Breast epithelium (tissue), 4 donors: ENCODE measurements at regions not wholly inside any gene's neighbourhood (a gene's known extent, or its start where the extent isn't known, plus 50 kb on each side); places are given as distances from the start of the nearest gene placed in this dataset.

ENCODE experiments used
- DNase-seq, 2 donors: peaks; one replicate each; pipeline ENCODE4 v3.0.0-alpha.2; 2019; ENCODE audit warnings: low spot score in 2 of 2
- H3K27ac ChIP-seq, 2 donors: fragments of 200-600 bp; sonication (generic) in 1 of 2; one replicate each; pipeline ENCODE4 v1.5.1; 2016 to 2019; ENCODE audit warnings: mild to moderate bottlenecking in 1 of 2
- H3K27me3 ChIP-seq, 2 donors: fragments of 200-600 bp; sonication (generic) in 1 of 2; one replicate each; pipeline versions ENCODE4 v1.5.1 to v1.6.0; 2017 to 2019; ENCODE audit warnings: control low read depth in 1 of 2, mild to moderate bottlenecking in 1 of 2
- H3K36me3 ChIP-seq: fragments of 200-600 bp; one replicate; pipeline ENCODE4 v1.5.1; 2019
- H3K4me1 ChIP-seq, 2 donors: fragments of 200-600 bp; sonication (generic); one replicate each; pipeline ENCODE4 v1.5.1; 2016 to 2019; ENCODE audit warnings: control low read depth in 1 of 2
- H3K4me3 ChIP-seq, 3 donors: fragments of 200-600 bp; sonication (generic); 1 replicate in 2 of 3; 2 replicates in 1 of 3; pipeline ENCODE4 v1.5.1; 2016 to 2019; ENCODE audit warnings: mild to moderate bottlenecking in 3 of 3, moderate library complexity in 2 of 3
- H3K9me3 ChIP-seq, 2 donors: fragments of 200-600 bp; sonication (generic) in 1 of 2; one replicate each; pipeline ENCODE4 v1.5.1; 2016 to 2019; ENCODE audit warnings: control low read depth in 1 of 2
- POLR2A ChIP-seq: fragments of 450-650 bp; IDR thresholded peaks from one replicate; pipeline ENCODE4 v1.6.1; 2016; ENCODE audit warnings: antibody characterized with exemption, mild to moderate bottlenecking, moderate library complexity
- POLR2AphosphoS5 ChIP-seq, 3 donors: sonication (generic); formaldehyde crosslinking; IDR thresholded peaks; one replicate each; pipeline ENCODE4 v1.6.1; 2017; ENCODE audit warnings: antibody characterized with exemption in 3 of 3
- intact Hi-C: fragments of 100-400 bp; cut with DNase I; formaldehyde crosslinking; loops from one replicate; pipeline ENCODE4 v1.15.1; 2023; ENCODE audit warnings: low total_unique reads
- TF ChIP-seq, protein P1 (sequence below), 3 donors: fragments of 450-650 bp; IDR thresholded peaks; one replicate each; pipeline ENCODE4 v1.5.1; 2016 to 2017; ENCODE audit warnings: antibody characterized with exemption in 3 of 3, mild to moderate bottlenecking in 3 of 3, moderate library complexity in 3 of 3

DNA sequence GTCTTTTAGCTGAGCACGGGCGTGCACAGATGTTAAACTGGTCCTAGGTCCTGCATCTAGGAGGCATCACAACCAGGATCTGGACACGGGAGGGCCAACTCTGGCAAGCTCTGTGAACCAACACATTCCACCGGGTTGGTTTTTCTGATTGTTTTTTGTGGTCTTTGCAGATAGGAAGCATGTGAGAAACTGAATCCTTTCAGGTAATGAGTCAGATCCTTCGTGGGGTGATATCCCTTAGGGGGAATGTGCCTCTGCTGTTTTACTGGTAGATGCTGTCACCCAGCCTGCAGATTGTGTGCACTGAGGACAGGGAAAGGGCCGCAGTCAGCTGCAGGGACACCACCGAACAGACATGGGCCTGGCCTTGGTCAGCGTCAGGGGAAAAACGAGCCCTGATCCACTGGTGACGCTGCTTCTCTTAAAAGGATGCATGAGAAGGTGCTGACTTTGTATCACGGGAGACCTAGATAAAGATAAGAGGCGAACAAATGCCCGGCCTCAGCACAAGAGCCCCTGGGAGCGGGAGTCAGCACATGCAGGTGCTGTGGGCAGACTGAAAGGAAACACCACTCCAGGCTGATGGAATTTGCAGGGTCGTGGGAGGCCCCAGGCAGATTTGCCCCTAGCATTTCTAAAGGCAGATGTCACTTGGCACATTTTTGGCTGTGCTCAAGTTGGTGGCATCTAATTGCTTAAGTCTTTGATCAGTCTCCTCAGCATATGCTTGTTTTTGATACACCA lies 51.1 kb downstream of the DOP1B start:
- intact Hi-C loops = no loop called here
- no peak for DNase-seq
- no peak for TF ChIP-seq POLR2A
- no peaks in the 10 kb centered on the region for H3K36me3 ChIP-seq
- no peaks in the 10 kb centered on the region for H3K9me3 ChIP-seq
- H3K4me1 ChIP-seq = no peaks in the 10 kb centered on the region
- no peaks in the 10 kb centered on the region for H3K27me3 ChIP-seq
- H3K27ac ChIP-seq = no peak overlapping the region
- H3K4me3 ChIP-seq = no peak overlapping the region

DNA sequence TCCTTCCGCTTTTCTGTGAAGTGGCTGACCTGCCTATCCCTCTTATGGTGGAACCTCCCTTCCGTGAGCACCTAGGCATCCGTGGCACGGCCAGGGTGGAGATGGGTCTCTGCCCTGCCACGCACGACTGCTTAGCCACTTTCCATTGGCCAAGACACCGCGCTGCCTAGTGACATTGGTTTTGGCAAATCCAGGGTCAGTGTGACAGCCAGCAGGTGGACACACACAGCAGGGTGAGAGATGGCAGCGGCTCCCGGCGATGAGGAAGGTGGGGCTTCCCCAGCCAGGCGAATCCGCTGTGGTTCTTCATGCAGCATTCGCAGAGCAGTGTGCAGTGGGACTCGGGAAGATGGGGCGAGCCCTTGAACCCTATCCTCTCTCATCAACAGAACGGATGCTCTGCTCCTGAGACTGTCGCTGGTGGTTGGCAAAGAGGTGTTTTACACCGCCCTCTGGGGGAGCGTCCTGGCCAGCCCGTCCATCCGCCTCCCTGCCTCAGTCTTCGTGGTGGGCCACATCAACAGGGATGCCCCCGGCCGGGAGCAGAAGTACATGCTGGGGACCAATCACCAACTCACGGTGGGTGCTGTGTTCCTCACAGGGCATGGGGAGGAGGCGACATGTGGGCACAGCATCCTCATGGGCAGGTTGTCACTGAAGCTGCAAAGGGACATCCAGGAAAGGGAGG lies 51.8 kb downstream of the DOP1B start:
- intact Hi-C loops = no loop called here
- no peaks in the 10 kb centered on the region for H3K36me3 ChIP-seq
- no peaks in the 10 kb centered on the region for H3K27me3 ChIP-seq
- no peak for DNase-seq
- no peak overlapping the region for H3K4me3 ChIP-seq
- no peaks in the 10 kb centered on the region for H3K4me1 ChIP-seq
- TF ChIP-seq, protein P1, sequence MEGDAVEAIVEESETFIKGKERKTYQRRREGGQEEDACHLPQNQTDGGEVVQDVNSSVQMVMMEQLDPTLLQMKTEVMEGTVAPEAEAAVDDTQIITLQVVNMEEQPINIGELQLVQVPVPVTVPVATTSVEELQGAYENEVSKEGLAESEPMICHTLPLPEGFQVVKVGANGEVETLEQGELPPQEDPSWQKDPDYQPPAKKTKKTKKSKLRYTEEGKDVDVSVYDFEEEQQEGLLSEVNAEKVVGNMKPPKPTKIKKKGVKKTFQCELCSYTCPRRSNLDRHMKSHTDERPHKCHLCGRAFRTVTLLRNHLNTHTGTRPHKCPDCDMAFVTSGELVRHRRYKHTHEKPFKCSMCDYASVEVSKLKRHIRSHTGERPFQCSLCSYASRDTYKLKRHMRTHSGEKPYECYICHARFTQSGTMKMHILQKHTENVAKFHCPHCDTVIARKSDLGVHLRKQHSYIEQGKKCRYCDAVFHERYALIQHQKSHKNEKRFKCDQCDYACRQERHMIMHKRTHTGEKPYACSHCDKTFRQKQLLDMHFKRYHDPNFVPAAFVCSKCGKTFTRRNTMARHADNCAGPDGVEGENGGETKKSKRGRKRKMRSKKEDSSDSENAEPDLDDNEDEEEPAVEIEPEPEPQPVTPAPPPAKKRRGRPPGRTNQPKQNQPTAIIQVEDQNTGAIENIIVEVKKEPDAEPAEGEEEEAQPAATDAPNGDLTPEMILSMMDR (IDR thresholded peaks at IDR 0.05) = no peak
- TF ChIP-seq POLR2A = no peak
- no peak for TF ChIP-seq POLR2AphosphoS5 (IDR thresholded peaks at IDR 0.05)
- H3K27ac ChIP-seq = no peak overlapping the region
- H3K9me3 ChIP-seq = no peaks in the 10 kb centered on the region

DNA sequence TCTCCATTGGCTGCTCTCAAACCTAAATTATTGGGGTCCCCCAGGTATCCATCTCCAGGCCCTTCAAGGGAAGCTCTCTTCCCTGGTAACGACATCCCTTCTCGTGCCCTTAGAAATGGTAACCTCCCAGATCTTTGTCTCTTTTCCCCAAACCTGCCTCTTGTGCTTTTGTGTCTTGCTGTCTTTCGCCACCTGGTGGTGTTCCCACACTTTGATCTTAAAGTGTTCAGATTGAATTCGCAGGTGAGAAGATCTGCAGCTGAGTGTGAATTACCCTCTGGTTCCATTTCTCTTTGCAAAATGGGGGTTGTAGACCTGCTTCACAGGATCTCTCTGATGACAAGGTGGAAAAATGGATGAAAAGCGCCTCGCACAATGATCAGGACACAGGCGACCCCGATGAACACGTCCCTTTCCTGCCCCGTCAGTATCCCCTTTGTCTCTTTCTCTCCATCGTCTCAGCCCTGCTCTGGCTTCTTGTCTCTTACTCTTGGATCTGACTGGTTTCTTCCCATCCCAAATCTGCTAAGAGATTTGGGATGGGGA lies 53.1 kb downstream of the DOP1B start:
- intact Hi-C loops = no loop called here
- Histone ChIP-seq H3K27me3 (no peaks in the 10 kb centered on the region), H3K4me3 (no peak overlapping the region), H3K27ac (no peak overlapping the region), H3K4me1 (no peaks in the 10 kb centered on the region), H3K36me3 (no peaks in the 10 kb centered on the region), H3K9me3 (no peaks in the 10 kb centered on the region)
- TF ChIP-seq, protein P1 (IDR thresholded peaks at IDR 0.05) = peak; percentile 51 to 70 (median 63)
- TF ChIP-seq POLR2A = no peak
- DNase-seq = no peak

DNA sequence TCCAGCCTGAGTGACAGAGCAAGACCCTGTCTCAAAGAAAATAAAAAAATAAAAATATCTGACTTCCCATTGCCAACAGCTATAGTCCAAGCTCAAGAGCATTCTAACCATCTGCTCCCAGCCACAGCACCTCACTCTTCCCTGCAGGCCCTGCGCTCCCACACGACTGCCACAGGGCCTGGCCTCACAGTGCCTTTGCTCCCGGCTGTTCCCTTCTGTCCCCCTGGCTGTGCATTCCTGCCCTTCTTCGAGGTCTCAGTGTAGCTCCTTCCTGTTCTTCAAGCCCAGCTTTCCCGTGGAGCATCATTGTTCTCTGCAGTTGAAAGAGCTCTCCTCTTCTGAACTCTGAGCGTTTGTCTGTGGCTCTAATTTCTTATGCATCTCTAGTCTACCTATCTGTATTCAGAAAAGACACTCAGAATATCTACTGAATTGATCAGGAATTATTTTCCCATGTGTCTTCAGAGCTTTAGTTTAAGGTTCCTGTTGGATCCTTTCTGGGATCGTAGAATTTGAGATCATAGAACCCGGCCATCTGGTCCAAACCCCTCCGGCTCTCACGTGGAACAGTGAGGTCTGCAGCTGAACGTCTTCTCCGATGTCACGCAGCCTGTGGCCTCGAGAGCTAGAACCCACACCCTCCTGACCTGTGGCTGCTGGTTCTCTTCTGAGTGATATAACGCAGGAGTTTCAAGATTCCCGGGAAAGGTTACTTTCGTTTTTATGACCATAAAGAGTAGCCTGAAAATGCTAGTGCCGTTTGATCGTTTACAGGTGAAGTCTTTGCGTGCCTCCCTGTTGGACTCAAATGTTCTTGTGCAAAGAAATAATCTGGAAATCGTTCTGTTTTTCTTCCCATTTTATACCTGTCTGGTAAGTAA lies 54.4 kb downstream of the DOP1B start:
- Histone ChIP-seq H3K9me3 (no peaks in the 10 kb centered on the region), H3K4me1 (no peaks in the 10 kb centered on the region), H3K27me3 (no peaks in the 10 kb centered on the region), H3K27ac (no peak overlapping the region), H3K4me3 (no peak overlapping the region), H3K36me3 (no peaks in the 10 kb centered on the region)
- TF ChIP-seq POLR2AphosphoS5 (IDR thresholded peaks at IDR 0.05) (no peak), POLR2A (no peak)
- TF ChIP-seq, protein P1 (IDR thresholded peaks at IDR 0.05) = no peak
- no peak for DNase-seq
- intact Hi-C loops = no loop called here

DNA sequence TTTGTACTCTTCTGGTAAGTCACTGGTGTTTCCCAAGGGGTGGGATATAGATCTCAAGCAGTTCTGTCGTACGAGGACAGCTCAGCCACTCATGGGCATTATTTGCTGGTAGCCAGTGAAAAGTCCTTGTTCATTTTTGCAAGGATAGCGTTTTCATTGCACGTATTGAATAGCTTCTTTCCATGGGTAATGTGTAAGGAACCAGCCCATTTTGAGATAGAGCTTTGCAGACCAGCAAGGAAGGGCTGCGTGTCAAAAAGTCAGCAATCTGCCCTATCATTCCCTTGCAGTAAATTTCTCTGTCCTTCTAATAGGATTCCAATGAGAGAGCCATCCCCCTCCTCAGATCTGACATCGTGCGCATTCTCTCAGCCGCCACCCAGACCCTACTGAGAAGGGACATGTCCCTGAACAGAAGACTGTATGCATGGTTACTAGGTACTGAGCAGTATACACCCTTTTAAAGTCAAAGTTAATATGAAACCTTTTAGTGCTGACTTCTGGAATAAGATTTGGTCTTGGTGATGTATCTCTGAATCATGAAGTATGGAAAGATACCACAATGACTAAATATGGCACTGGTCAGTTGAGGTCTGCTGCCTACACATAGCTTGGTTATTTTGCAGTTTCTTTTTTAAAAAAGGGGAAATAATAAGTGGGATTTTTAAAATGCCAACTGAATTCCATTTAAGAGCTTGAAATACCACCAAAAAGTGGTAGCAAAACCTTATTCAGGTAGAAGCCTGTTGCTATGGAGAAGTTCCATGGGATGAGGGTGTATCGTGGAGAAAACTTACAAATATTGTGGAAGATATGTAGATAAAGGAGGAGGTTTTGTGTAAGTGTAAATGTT lies 55.3 kb downstream of the DOP1B start:
- no peak for TF ChIP-seq POLR2A
- no peak for TF ChIP-seq POLR2AphosphoS5 (IDR thresholded peaks at IDR 0.05)
- TF ChIP-seq, protein P1 (IDR thresholded peaks at IDR 0.05) = no peak
- Histone ChIP-seq H3K27ac (no peak overlapping the region), H3K27me3 (no peaks in the 10 kb centered on the region), H3K4me3 (no peak overlapping the region), H3K9me3 (no peaks in the 10 kb centered on the region), H3K4me1 (no peaks in the 10 kb centered on the region), H3K36me3 (no peaks in the 10 kb centered on the region)
- DNase-seq = no peak
- intact Hi-C loops = no loop called here
